WERI-Rb-1 (cell line): ENCODE measurements at regions not wholly inside any gene's neighbourhood (a gene's known extent, or its start where the extent isn't known, plus 50 kb on each side); places are given as distances from the start of the nearest gene placed in this dataset.

Experiments used
- DNase-seq: peaks from one replicate; pipeline ENCODE4 v3.0.0-alpha.2; 2020
- H3K27ac ChIP-seq: fragments of 250-450 bp; sonication (Bioruptor Pico); 2 replicates; pipeline ENCODE4 v1.5.1; 2020; ENCODE audit warnings: mild to moderate bottlenecking, moderate library complexity
- H3K27me3 ChIP-seq: fragments of 250-450 bp; sonication (Bioruptor Pico); 2 replicates; pipeline ENCODE4 v1.5.1; 2021; ENCODE audit warnings: mild to moderate bottlenecking, low read depth, moderate library complexity; ENCODE audit not compliant: insufficient read depth, severe bottlenecking
- H3K36me3 ChIP-seq: fragments of 250-450 bp; sonication (Bioruptor Pico); 2 replicates; pipeline ENCODE4 v1.5.1; 2020; ENCODE audit warnings: mild to moderate bottlenecking, moderate library complexity
- H3K4me3 ChIP-seq: 2 replicates; pipeline ENCODE4 v1.5.1; 2011; ENCODE audit warnings: low read depth, mild to moderate bottlenecking, control low read depth, low read length
- H3K9me3 ChIP-seq: fragments of 250-450 bp; sonication (Bioruptor Pico); 2 replicates; pipeline ENCODE4 v1.5.1; 2021; ENCODE audit warnings: mild to moderate bottlenecking, moderate library complexity; ENCODE audit not compliant: severe bottlenecking
- TF ChIP-seq, protein P1 (sequence below): IDR thresholded peaks from 2 replicates; pipeline ENCODE4 v1.5.1; 2011; ENCODE audit warnings: low read depth, mild to moderate bottlenecking, control low read depth, inconsistent platforms, low read length

DNA sequence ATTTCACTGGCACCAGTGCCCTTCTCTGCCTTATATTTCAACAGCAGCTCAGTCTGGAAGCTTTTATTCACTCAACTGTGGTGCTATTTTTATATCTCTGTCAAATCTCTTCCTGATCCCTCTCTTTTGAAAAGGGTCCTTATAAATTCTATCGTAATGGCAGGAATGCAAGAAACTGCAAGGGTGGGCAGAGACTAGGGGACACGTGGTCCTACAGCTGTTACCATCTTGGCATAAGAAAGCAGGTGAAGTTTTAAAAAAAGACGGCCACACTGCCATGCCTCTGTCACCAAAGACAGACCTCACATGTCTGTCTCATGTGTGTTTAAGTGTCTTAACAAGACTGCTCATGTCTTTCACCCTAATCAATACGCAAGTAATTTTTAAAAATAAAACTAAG lies 368.4 kb upstream of the CDH11 start:
- H3K27ac ChIP-seq, result no peak overlapping the region
- no peak for DNase-seq
- no peaks in the 10 kb centered on the region for H3K27me3 ChIP-seq
- no peaks in the 10 kb centered on the region for H3K9me3 ChIP-seq
- no peaks in the 10 kb centered on the region for H3K36me3 ChIP-seq
- TF ChIP-seq, protein P1, sequence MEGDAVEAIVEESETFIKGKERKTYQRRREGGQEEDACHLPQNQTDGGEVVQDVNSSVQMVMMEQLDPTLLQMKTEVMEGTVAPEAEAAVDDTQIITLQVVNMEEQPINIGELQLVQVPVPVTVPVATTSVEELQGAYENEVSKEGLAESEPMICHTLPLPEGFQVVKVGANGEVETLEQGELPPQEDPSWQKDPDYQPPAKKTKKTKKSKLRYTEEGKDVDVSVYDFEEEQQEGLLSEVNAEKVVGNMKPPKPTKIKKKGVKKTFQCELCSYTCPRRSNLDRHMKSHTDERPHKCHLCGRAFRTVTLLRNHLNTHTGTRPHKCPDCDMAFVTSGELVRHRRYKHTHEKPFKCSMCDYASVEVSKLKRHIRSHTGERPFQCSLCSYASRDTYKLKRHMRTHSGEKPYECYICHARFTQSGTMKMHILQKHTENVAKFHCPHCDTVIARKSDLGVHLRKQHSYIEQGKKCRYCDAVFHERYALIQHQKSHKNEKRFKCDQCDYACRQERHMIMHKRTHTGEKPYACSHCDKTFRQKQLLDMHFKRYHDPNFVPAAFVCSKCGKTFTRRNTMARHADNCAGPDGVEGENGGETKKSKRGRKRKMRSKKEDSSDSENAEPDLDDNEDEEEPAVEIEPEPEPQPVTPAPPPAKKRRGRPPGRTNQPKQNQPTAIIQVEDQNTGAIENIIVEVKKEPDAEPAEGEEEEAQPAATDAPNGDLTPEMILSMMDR, result no peak
- no peak overlapping the region for H3K4me3 ChIP-seq

DNA sequence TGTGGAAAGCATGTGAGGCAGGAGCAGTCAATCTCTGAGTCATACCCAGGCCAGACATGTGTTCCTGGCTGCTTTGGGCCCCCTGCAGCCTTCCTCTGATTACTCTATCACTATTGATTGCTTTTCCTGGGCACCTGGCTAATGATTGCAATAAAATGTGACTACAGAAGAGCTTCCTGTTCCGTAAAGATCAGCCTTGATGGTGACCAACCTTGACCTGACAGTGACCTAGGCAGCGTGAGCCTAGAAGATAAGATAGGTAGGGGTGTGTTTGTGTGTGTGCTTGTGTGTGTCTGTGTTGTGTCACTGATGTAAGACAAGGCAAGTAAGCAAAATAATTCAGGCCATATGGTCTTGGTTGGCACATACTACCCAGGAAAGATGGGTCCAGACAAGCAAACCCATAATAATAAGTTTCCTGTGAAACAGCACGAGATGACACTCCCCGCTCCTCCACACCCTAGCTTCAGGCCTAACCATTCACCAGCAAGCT lies 367.7 kb upstream of the CDH11 start:
- no peak for DNase-seq
- H3K4me3 ChIP-seq, result no peak overlapping the region
- TF ChIP-seq, protein P1, result no peak
- no peaks in the 10 kb centered on the region for H3K36me3 ChIP-seq
- H3K27me3 ChIP-seq, result no peaks in the 10 kb centered on the region
- no peaks in the 10 kb centered on the region for H3K9me3 ChIP-seq
- H3K27ac ChIP-seq, result no peak overlapping the region

DNA sequence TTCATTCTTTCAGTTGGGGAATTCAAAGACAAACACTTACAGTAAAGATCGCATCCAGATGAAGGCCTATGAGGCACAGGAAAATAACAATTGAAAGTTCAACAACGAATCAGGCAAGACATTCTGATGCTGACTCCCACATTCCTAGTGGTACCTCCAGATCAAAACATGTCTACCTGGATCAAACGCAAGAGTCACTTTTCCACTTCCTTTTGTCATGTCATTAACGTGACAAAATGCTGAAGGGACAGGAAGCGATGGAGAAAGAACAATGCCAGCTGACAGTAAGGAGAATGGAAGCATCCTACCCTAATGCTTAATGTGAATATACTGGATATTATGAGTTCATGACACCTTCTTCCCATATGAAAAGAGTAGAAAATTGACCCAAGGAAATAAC lies 365.4 kb upstream of the CDH11 start:
- TF ChIP-seq, protein P1, result no peak
- no peak overlapping the region for H3K27ac ChIP-seq
- H3K36me3 ChIP-seq, result no peaks in the 10 kb centered on the region
- no peaks in the 10 kb centered on the region for H3K27me3 ChIP-seq
- DNase-seq, result no peak
- H3K4me3 ChIP-seq, result no peak overlapping the region
- no peaks in the 10 kb centered on the region for H3K9me3 ChIP-seq

DNA sequence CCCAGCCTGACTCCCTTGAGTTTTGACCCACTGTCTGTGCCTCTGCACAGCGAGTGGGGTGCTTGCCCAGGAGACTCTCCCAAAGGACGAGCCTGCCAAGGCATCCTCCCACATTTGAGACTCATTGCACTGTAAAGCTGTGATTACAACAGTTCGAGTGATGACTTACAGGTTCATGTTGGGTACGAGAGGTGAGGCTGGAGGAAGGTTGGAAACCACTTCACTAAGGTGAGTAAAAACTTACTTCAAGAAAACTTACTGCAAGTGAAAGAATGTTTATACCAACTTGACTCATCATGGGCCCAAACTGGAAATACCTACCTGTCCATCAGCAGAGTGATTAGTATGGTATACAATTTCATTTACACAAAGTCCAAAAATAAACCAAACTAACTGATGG lies 360.1 kb upstream of the CDH11 start:
- H3K27me3 ChIP-seq, result no peaks in the 10 kb centered on the region
- no peaks in the 10 kb centered on the region for H3K9me3 ChIP-seq
- H3K4me3 ChIP-seq, result no peak overlapping the region
- TF ChIP-seq, protein P1, result no peak
- no peaks in the 10 kb centered on the region for H3K36me3 ChIP-seq
- DNase-seq, result no peak
- no peak overlapping the region for H3K27ac ChIP-seq

DNA sequence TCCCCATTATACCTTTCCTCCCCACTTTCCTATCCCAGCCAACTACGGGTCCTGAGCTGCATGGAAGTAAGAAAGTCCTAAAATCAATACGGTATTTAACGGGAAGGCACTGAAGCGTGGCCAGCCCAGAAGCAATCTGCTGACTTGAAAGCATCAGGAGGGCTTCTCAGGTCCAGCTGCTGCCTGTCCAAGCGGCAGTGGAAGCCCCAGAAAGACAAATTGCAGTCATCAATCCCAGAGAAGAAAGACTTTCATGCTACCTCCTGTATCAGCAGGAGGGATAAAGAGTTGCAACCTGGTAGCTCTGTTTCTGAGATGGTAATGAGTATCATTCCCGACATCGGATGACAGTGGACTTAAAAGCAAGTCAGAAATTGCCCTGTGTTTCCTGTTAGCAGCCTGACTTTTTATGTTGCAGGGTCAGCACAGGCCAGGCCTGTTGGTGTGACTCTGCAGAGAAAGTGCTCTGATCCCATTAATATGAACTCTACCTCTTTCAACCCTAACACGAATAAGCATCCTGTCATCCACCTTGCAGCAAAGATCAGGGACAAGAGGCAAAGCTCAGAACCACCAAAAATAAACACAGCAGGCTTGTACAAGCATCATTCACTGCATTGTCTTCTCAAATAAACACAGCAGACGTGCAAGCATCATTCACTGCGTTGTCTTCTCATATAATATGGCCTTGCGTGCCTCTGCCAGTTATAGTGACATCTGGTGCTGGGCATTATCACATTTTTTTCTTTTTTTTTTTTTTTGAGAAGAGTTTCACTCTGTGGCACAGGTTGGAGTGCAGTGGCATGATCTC lies 358.6 kb upstream of the CDH11 start:
- no peaks in the 10 kb centered on the region for H3K27me3 ChIP-seq
- TF ChIP-seq, protein P1, result no peak
- DNase-seq, result peak; percentile 84

More for the DNA sequence above, 358.6 kb upstream of the CDH11 start:
- no peaks in the 10 kb centered on the region for H3K36me3 ChIP-seq
- no peak overlapping the region for H3K27ac ChIP-seq
- no peak overlapping the region for H3K4me3 ChIP-seq
- no peaks in the 10 kb centered on the region for H3K9me3 ChIP-seq
